K562 (cell line): ENCODE measurements at regions not wholly inside any gene's neighbourhood (a gene's known extent, or its start where the extent isn't known, plus 50 kb on each side); places are given as distances from the start of the nearest gene placed in this dataset.

Experiments
- ATAC-seq: fragments of 200-7000 bp; cut with Tn5 transposase; 3 replicates; pipeline ENCODE4 v1.9.1; 2020; ENCODE audit warnings: moderate library complexity
- BruUV-seq: library from RNA; stranded (reverse); fragments of 400-500 nt; replicated peaks from 2 replicates; lab custom pipeline; 2021; lab: Mats Ljungman, UMichigan
- CTCF ChIA-PET: fragments of 300-600 bp; formaldehyde crosslinking; extraction: SDS; loops from one replicate; lab custom pipeline; 2021; ENCODE audit warnings: low intra/inter-chr PET ratio; lab: Yijun Ruan, JAX
- POLR2A ChIA-PET: fragments of 300-600, 350-650 bp; sonication (Branson Sonifier 250); formaldehyde crosslinking; extraction: SDS; loops from one replicate; lab custom pipeline; 2021; ENCODE audit warnings: antibody characterized with exemption, inconsistent platforms; lab: Yijun Ruan, JAX
- DNase-seq, 4 experiments: peaks; one replicate each; pipeline versions ENCODE4 v3.0.0 to v3.0.0-alpha.2; 2011 to 2018; ENCODE audit warnings: low spot score in 3 of 4, mixed read lengths in 3 of 4; ENCODE audit errors: extremely low read depth in 1 of 4
- FAIRE-seq: peaks from 2 replicates; lab custom pipeline; 2011; peaks lifted over from hg19 to GRCh38; lab: Jason Lieb, UNC
- H2AFZ ChIP-seq: 2 replicates; pipeline ENCODE4 v1.6.0; 2011; ENCODE audit warnings: low read depth, low read length, control low read depth, inconsistent platforms
- H3K27ac ChIP-seq: fragments of 200-600 bp; 3 replicates; pipeline ENCODE4 v1.8.0; 2011; ENCODE audit warnings: low read depth, mild to moderate bottlenecking, control low read depth, inconsistent platforms, low read length, moderate library complexity, mixed read lengths; ENCODE audit errors: extremely low read depth
- H3K27me3 ChIP-seq, 2 experiments: fragments of 300-600 bp in 1 of 2; 2 replicates in 1 of 2; 3 replicates in 1 of 2; pipeline versions ENCODE4 v1.6.0 to v1.8.0; 2011; ENCODE audit warnings: inconsistent platforms in 2 of 2, low read length in 2 of 2, mild to moderate bottlenecking in 1 of 2, mixed read lengths in 1 of 2, moderate library complexity in 1 of 2; ENCODE audit not compliant: control insufficient read depth in 2 of 2, insufficient read depth in 2 of 2
- H3K36me3 ChIP-seq: fragments of 300-600 bp; 3 replicates; pipeline ENCODE4 v1.8.0; 2011; ENCODE audit warnings: mild to moderate bottlenecking, low read length, inconsistent platforms; ENCODE audit not compliant: control insufficient read depth, insufficient read depth
- H3K4me1 ChIP-seq, 2 experiments: fragments of 200-600 bp in 1 of 2; replicated peaks in 1 of 2; 2 replicates in 1 of 2; 3 replicates in 1 of 2; pipeline versions ENCODE4 v1.5.1 to v1.8.0; 2011; ENCODE audit warnings: inconsistent platforms in 2 of 2, low read length in 2 of 2, mild to moderate bottlenecking in 1 of 2, mixed read lengths in 1 of 2, moderate library complexity in 1 of 2; ENCODE audit not compliant: control insufficient read depth in 2 of 2, insufficient read depth in 2 of 2
- H3K4me2 ChIP-seq: 2 replicates; pipeline ENCODE4 v1.6.1; 2011; ENCODE audit warnings: low read length, control low read depth, inconsistent platforms, mixed read lengths; ENCODE audit not compliant: insufficient read depth
- H3K4me3 ChIP-seq: fragments of 200-600 bp; sonication (generic), shearing (Covaris generic); 2 replicates; pipeline ENCODE4 v1.5.1; 2016; ENCODE audit warnings: control low read depth, inconsistent platforms
- H3K79me2 ChIP-seq: fragments of 200-600 bp; 3 replicates; pipeline ENCODE4 v1.8.0; 2011; ENCODE audit warnings: low read length, inconsistent platforms; ENCODE audit not compliant: control insufficient read depth, insufficient read depth
- H3K9ac ChIP-seq, 2 experiments: 2 replicates each; pipeline versions ENCODE4 v1.6.0 to v1.6.1; 2011; ENCODE audit warnings: low read depth in 2 of 2, low read length in 2 of 2, control low read depth in 1 of 2, inconsistent platforms in 1 of 2, mild to moderate bottlenecking in 1 of 2, mixed read lengths in 1 of 2; ENCODE audit not compliant: insufficient read depth in 1 of 2
- H3K9me1 ChIP-seq: one replicate; pipeline ENCODE4 v1.6.0; 2011; ENCODE audit warnings: inconsistent platforms, mild to moderate bottlenecking, low read length, moderate library complexity; ENCODE audit not compliant: control insufficient read depth, insufficient read depth
- H3K9me3 ChIP-seq: replicated peaks from 2 replicates; pipeline ENCODE4 v1.5.1; 2011; ENCODE audit warnings: low read depth, low read length, inconsistent platforms; ENCODE audit not compliant: control insufficient read depth, insufficient read depth
- H4K20me1 ChIP-seq: replicated peaks from 2 replicates; pipeline ENCODE4 v1.6.1; 2011; ENCODE audit warnings: low read length, inconsistent platforms, mixed read lengths; ENCODE audit not compliant: control insufficient read depth, insufficient read depth
- BRF1 ChIP-seq: IDR thresholded peaks from 3 replicates; pipeline ENCODE4 v1.6.1; 2011; ENCODE audit warnings: borderline replicate concordance, mild to moderate bottlenecking; ENCODE audit not compliant: insufficient read length; ENCODE audit errors: extremely low read depth
- HDAC6 ChIP-seq: IDR thresholded peaks from 2 replicates; pipeline ENCODE4 v1.6.1; 2012; ENCODE audit warnings: low read depth, mild to moderate bottlenecking, control low read depth, inconsistent platforms, low read length, moderate library complexity
- IFI16 ChIP-seq: fragments of 250-450 bp; sonication (Bioruptor Pico); IDR thresholded peaks from 2 replicates; pipeline ENCODE4 v2.1.2; 2022; ENCODE audit warnings: mild to moderate bottlenecking, inconsistent platforms
- KDM1A ChIP-seq, 2 experiments: fragments of 450-650 bp; IDR thresholded peaks; 2 replicates each; pipeline ENCODE4 v1.6.1; 2016; ENCODE audit warnings: mild to moderate bottlenecking in 2 of 2
- MEIS2 ChIP-seq: fragments of 450-650 bp; IDR thresholded peaks from 2 replicates; pipeline ENCODE4 v1.6.1; 2014; ENCODE audit warnings: mild to moderate bottlenecking; ENCODE audit not compliant: partially characterized antibody
- NBN ChIP-seq: fragments of 450-650 bp; IDR thresholded peaks from 2 replicates; pipeline ENCODE4 v1.6.1; 2016; ENCODE audit warnings: low read depth, mild to moderate bottlenecking
- NCOA2 ChIP-seq, 2 experiments: fragments of 450-650 bp; IDR thresholded peaks; 2 replicates each; pipeline ENCODE4 v1.6.1; 2018; ENCODE audit warnings: mild to moderate bottlenecking in 2 of 2, moderate library complexity in 1 of 2; ENCODE audit not compliant: partially characterized antibody in 2 of 2
- SMAD4 ChIP-seq: fragments of 250-450 bp; sonication (Bioruptor Pico); conservative IDR thresholded peaks from 2 replicates; pipeline ENCODE4 v1.8.0; 2021; ENCODE audit warnings: inconsistent platforms, mild to moderate bottlenecking, moderate library complexity
- TAF7 ChIP-seq: fragments of 450-650 bp; IDR thresholded peaks from 2 replicates; pipeline ENCODE4 v1.6.1; 2016; ENCODE audit warnings: missing genetic modification characterization, missing compliant biosample characterization
- ZBTB17 ChIP-seq: fragments of 450-650 bp; formaldehyde crosslinking; IDR thresholded peaks from 2 replicates; pipeline ENCODE4 v1.4.0; 2020; ENCODE audit warnings: mild to moderate bottlenecking
- ZNF121 ChIP-seq: sonication (generic); formaldehyde crosslinking; conservative IDR thresholded peaks from 2 replicates; pipeline ENCODE4 v1.8.0; 2022; ENCODE audit warnings: missing genetic modification reagents
- ZNF3 ChIP-seq: fragments of 250-450 bp; sonication (Bioruptor Pico); IDR thresholded peaks from 2 replicates; pipeline ENCODE4 v1.5.0; 2021; ENCODE audit warnings: mild to moderate bottlenecking, moderate library complexity
- ZNF785 ChIP-seq: fragments of 250-450 bp; sonication (Bioruptor Pico); IDR thresholded peaks from 2 replicates; pipeline ENCODE4 v1.4.0; 2020; ENCODE audit warnings: mild to moderate bottlenecking
- WGBS: fragments of 100-300 bp; shearing (Covaris generic); methylation state at CpG from one replicate; pipeline ENCODE4 v1.1.6; 2016; ENCODE audit warnings: low coverage, mixed read lengths; ENCODE audit not compliant: insufficient coverage; ENCODE audit errors: missing lambda C conversion rate; 5-methylcytosine and 5-hydroxymethylcytosine counted together
- in situ Hi-C: fragments of 300-500 bp; cut with MboI; formaldehyde crosslinking; loops from 4 replicates; pipeline ENCODE4 v1.15.0; 2018; ENCODE audit warnings: inconsistent platforms, mixed read lengths
- intact Hi-C: fragments of 100-400 bp; cut with micrococcal nuclease; formaldehyde crosslinking; loops from 2 replicates; pipeline ENCODE4 v1.14.2; 2022
- TF ChIP-seq, protein P1 (sequence below): fragments of 250-450 bp; sonication (Bioruptor Pico); IDR thresholded peaks from 2 replicates; pipeline ENCODE4 v1.8.0; 2022; ENCODE audit warnings: inconsistent platforms, mild to moderate bottlenecking, moderate library complexity, borderline replicate concordance
- TF ChIP-seq, protein P2 (sequence below): sonication (generic); formaldehyde crosslinking; IDR thresholded peaks from 2 replicates; pipeline ENCODE4 v1.8.0; 2022; ENCODE audit warnings: missing genetic modification reagents, mild to moderate bottlenecking, borderline replicate concordance
- TF ChIP-seq, protein P3 (sequence below): sonication (generic); formaldehyde crosslinking; IDR thresholded peaks from 2 replicates; pipeline ENCODE4 v1.8.1; 2023; ENCODE audit warnings: mild to moderate bottlenecking, missing genetic modification reagents
- TF ChIP-seq, protein P4 (sequence below): fragments of 450-650 bp; formaldehyde crosslinking; IDR thresholded peaks from 2 replicates; pipeline ENCODE4 v1.4.0; 2020; ENCODE audit warnings: mild to moderate bottlenecking

DNA sequence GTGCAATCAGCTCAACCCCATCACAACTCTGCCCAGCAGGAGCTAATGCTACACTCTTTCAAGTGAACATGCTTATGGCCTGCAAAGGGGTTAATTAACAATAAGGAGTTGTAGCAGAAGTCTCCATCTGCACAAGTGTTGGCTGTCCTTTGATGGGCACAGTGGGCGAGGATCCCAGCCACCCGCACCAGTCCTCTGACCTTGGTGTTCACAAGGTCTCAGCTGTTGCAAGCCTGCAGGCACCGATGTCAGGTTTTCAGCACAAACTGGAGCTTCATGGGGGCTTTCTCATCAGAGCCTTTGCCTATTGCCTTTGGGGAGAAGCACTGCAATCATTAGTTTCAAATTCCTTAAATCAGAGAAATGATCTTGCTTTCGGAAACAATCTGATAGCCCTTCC is 60.9 kb upstream of the TMEM178A start:
- peaks cover 15 to 29% of the 10 kb centered on the region in 2 experiments; a peak in 4 of 5 replicates for H3K27me3 ChIP-seq
- no peaks in the 10 kb centered on the region for H3K4me1 ChIP-seq
- TF ChIP-seq, protein P1, sequence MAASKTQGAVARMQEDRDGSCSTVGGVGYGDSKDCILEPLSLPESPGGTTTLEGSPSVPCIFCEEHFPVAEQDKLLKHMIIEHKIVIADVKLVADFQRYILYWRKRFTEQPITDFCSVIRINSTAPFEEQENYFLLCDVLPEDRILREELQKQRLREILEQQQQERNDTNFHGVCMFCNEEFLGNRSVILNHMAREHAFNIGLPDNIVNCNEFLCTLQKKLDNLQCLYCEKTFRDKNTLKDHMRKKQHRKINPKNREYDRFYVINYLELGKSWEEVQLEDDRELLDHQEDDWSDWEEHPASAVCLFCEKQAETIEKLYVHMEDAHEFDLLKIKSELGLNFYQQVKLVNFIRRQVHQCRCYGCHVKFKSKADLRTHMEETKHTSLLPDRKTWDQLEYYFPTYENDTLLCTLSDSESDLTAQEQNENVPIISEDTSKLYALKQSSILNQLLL (CRISPR knock-in tag), result no peak
- TF ChIP-seq, protein P2, sequence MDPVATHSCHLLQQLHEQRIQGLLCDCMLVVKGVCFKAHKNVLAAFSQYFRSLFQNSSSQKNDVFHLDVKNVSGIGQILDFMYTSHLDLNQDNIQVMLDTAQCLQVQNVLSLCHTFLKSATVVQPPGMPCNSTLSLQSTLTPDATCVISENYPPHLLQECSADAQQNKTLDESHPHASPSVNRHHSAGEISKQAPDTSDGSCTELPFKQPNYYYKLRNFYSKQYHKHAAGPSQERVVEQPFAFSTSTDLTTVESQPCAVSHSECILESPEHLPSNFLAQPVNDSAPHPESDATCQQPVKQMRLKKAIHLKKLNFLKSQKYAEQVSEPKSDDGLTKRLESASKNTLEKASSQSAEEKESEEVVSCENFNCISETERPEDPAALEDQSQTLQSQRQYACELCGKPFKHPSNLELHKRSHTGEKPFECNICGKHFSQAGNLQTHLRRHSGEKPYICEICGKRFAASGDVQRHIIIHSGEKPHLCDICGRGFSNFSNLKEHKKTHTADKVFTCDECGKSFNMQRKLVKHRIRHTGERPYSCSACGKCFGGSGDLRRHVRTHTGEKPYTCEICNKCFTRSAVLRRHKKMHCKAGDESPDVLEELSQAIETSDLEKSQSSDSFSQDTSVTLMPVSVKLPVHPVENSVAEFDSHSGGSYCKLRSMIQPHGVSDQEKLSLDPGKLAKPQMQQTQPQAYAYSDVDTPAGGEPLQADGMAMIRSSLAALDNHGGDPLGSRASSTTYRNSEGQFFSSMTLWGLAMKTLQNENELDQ (CRISPR knock-in tag), result no peak
- TF ChIP-seq BRF1, result no peak
- TF ChIP-seq MEIS2, result no peak
- TF ChIP-seq NCOA2 (IDR thresholded peaks at IDR 0.05; ENCODE audit: partially characterized antibody in 2 of 2), result no peak
- TF ChIP-seq, protein P3, sequence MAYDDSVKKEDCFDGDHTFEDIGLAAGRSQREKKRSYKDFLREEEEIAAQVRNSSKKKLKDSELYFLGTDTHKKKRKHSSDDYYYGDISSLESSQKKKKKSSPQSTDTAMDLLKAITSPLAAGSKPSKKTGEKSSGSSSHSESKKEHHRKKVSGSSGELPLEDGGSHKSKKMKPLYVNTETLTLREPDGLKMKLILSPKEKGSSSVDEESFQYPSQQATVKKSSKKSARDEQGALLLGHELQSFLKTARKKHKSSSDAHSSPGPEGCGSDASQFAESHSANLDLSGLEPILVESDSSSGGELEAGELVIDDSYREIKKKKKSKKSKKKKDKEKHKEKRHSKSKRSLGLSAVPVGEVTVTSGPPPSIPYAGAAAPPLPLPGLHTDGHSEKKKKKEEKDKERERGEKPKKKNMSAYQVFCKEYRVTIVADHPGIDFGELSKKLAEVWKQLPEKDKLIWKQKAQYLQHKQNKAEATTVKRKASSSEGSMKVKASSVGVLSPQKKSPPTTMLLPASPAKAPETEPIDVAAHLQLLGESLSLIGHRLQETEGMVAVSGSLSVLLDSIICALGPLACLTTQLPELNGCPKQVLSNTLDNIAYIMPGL (CRISPR knock-in tag), result no peak
- TF ChIP-seq HDAC6, result no peak
- no peak for TF ChIP-seq ZNF121
- no peak for TF ChIP-seq TAF7
- no peak for TF ChIP-seq KDM1A (IDR thresholded peaks at IDR 0.05)
- no peak for TF ChIP-seq ZNF3 (CRISPR knock-in tag)
- TF ChIP-seq, protein P4, sequence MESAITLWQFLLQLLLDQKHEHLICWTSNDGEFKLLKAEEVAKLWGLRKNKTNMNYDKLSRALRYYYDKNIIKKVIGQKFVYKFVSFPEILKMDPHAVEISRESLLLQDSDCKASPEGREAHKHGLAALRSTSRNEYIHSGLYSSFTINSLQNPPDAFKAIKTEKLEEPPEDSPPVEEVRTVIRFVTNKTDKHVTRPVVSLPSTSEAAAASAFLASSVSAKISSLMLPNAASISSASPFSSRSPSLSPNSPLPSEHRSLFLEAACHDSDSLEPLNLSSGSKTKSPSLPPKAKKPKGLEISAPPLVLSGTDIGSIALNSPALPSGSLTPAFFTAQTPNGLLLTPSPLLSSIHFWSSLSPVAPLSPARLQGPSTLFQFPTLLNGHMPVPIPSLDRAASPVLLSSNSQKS (CRISPR knock-in tag), result no peak
- TF ChIP-seq ZBTB17 (CRISPR knock-in tag), result no peak
- no peak for TF ChIP-seq ZNF785 (CRISPR knock-in tag)
- TF ChIP-seq NBN, result no peak
- TF ChIP-seq SMAD4 (CRISPR knock-in tag), result no peak
- TF ChIP-seq IFI16 (CRISPR knock-in tag), result no peak
- H3K4me2 ChIP-seq, result no peak overlapping the region
- no peaks in the 10 kb centered on the region for H3K9me3 ChIP-seq
- H3K27ac ChIP-seq, result no peak overlapping the region
- 6% methylated on average over 4 of the region's 4 CpGs for WGBS
- DNase-seq, result no peak
- FAIRE-seq, result no peak
- no peaks in the 10 kb centered on the region for H3K9me1 ChIP-seq
- no peaks in the 10 kb centered on the region for H3K79me2 ChIP-seq
- intact Hi-C loops (no loop called here), in situ Hi-C loops (no loop called here)
- no peaks in the 10 kb centered on the region for H4K20me1 ChIP-seq
- no TSS peak for BruUV-seq
- H3K9ac ChIP-seq, result no peak overlapping the region
- ATAC-seq, result no peak
- no peaks in the 10 kb centered on the region for H3K36me3 ChIP-seq
- ChIA-PET CTCF (no interaction called here), POLR2A (interaction anchor here (1.2 kb wide), 1 partner anchor 9 kb away, joined by 3 read pairs; no protein-coding TSS in a partner anchor)
- H2AFZ ChIP-seq, result no peak overlapping the region
- no peak overlapping the region for H3K4me3 ChIP-seq
